ENCODE measurements at regions not wholly inside any gene's neighbourhood (a gene's known extent, or its start where the extent isn't known, plus 50 kb on each side); places are given as distances from the start of the nearest gene placed in this dataset.
"Not testable (repeated sequence)": the region's sequence is repeated elsewhere in the genome, so short reads cannot be mapped to it uniquely, and the experiment has no call there.

DNA sequence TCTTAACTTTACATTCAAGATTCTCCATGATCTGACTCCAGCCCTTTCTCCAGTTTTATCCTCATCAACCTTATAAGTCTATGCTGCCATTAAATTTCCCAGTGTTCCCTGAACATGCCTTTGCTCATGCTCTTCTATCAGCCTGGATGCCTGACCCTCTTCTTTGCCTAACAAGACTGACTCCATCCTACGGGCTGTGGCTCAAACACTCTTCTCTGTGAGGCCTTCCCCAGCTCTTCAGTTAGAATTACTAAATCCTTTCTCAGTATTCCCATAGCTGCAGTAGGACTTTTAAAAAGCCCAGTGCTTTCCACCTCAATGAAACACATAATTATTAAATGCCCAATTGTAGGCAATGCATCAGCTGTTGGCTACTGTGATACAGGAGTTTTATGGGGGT, 76.5 kb upstream of the GNG12 start:
- TF ChIP-seq, protein P1, sequence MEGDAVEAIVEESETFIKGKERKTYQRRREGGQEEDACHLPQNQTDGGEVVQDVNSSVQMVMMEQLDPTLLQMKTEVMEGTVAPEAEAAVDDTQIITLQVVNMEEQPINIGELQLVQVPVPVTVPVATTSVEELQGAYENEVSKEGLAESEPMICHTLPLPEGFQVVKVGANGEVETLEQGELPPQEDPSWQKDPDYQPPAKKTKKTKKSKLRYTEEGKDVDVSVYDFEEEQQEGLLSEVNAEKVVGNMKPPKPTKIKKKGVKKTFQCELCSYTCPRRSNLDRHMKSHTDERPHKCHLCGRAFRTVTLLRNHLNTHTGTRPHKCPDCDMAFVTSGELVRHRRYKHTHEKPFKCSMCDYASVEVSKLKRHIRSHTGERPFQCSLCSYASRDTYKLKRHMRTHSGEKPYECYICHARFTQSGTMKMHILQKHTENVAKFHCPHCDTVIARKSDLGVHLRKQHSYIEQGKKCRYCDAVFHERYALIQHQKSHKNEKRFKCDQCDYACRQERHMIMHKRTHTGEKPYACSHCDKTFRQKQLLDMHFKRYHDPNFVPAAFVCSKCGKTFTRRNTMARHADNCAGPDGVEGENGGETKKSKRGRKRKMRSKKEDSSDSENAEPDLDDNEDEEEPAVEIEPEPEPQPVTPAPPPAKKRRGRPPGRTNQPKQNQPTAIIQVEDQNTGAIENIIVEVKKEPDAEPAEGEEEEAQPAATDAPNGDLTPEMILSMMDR (IDR thresholded peaks at IDR 0.05), result no peak
- H3K4me1 Mint-ChIP-seq, result no peaks in the 10 kb centered on the region
- H3K4me3 Mint-ChIP-seq, result no peak overlapping the region
- no peak for DNase-seq
- no peaks in the 10 kb centered on the region for H3K36me3 Mint-ChIP-seq (ENCODE audit: low read depth)
- peaks cover 5% of the 10 kb centered on the region for H3K9me3 Mint-ChIP-seq
- H3K27me3 Mint-ChIP-seq (ENCODE audit: low read depth, poor library complexity), result peaks cover 4% of the 10 kb centered on the region
- no peak overlapping the region for H3K27ac Mint-ChIP-seq

GRCh38 chr1:67908250-67908936, 75.1 kb upstream of the GNG12 start:
- H3K9me3 Mint-ChIP-seq, result peaks cover 11% of the 10 kb centered on the region
- no peak for DNase-seq
- TF ChIP-seq, protein P1 (IDR thresholded peaks at IDR 0.05), result no peak
- no peak overlapping the region for H3K4me3 Mint-ChIP-seq
- no peaks in the 10 kb centered on the region for H3K36me3 Mint-ChIP-seq (ENCODE audit: low read depth)
- peaks cover 4% of the 10 kb centered on the region for H3K27me3 Mint-ChIP-seq (ENCODE audit: low read depth, poor library complexity)
- H3K27ac Mint-ChIP-seq, result no peak overlapping the region
- H3K4me1 Mint-ChIP-seq, result no peaks in the 10 kb centered on the region

- H3K9me3 Mint-ChIP-seq, result peaks cover 20% of the 10 kb centered on the region
- not testable (repeated sequence) for H3K36me3 Mint-ChIP-seq (ENCODE audit: low read depth); H3K4me3 Mint-ChIP-seq; H3K27me3 Mint-ChIP-seq (ENCODE audit: low read depth, poor library complexity); H3K27ac Mint-ChIP-seq; DNase-seq; H3K4me1 Mint-ChIP-seq
Observed at GRCh38 chr1:67907467-67907866, 74.2 kb upstream of the GNG12 start.

DNA sequence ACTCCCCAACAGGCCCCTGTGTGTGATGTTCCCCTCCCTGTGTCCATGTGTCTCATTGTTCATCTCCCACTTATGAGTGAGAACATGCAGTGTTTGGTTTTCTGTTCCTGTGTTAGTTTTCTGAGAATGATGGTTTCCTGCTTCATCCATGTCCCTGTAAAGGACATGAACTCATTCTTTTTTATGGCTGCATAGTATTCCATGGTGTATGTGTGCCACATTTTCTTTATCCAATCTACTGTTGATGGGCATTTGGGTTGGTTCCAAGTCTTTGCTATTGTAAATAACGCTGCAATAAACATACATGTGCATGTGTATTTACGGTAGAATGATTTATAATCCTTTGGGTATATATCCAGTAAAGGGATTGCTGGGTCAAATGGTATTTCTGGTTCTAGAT, 72.7 kb upstream of the GNG12 start:
- H3K27ac Mint-ChIP-seq; H3K36me3 Mint-ChIP-seq (ENCODE audit: low read depth); DNase-seq; H3K4me3 Mint-ChIP-seq; H3K27me3 Mint-ChIP-seq (ENCODE audit: low read depth, poor library complexity); H3K4me1 Mint-ChIP-seq: not testable (repeated sequence)
- H3K9me3 Mint-ChIP-seq, result peaks cover 31% of the 10 kb centered on the region

DNA sequence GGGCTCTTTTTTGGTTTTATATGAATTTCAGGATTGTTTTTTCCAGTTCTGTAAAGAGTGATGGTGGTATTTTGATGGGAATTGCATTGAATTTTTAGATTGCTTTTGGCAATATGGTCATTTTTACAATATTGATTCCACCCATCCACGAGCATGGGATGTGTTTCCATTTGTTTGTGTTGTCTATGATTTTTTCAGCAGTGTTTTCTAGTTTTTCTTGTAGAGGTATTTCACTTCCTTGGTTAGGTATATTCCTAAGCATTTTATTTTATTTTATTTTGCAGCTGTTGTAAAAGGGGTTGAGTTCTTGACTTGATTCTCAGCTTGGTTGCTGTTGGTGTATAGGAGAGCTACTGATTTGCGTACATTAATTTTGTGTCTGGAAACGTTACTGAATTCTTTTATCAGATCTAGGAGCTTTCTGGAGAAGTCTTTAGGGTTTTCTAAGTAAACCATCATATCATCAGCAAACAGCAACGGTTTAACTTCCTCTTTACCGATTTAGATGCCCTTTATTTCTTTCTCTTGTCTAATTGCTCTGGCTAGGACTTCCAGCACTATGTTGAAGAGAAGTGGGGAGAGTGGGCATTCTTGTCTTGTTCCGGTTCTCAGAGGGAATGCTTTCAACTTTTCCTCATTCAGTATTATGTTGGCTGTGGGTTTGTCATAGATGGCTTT, 69.4 kb upstream of the GNG12 start:
- H3K27ac Mint-ChIP-seq; DNase-seq; H3K27me3 Mint-ChIP-seq (ENCODE audit: low read depth, poor library complexity); H3K4me1 Mint-ChIP-seq; H3K4me3 Mint-ChIP-seq; H3K36me3 Mint-ChIP-seq (ENCODE audit: low read depth): not testable (repeated sequence)
- H3K9me3 Mint-ChIP-seq, result peaks cover 46% of the 10 kb centered on the region

GRCh38 chr1:67898033-67898726, 64.9 kb upstream of the GNG12 start:
- DNase-seq, result no peak
- no peak overlapping the region for H3K27ac Mint-ChIP-seq

More at GRCh38 chr1:67898033-67898726, 64.9 kb upstream of the GNG12 start:
- Mint-ChIP-seq H3K27me3 (ENCODE audit: low read depth, poor library complexity) (peaks cover 6% of the 10 kb centered on the region), H3K9me3 (peaks cover 33% of the 10 kb centered on the region), H3K4me1 (peaks cover 6% of the 10 kb centered on the region), H3K4me3 (no peak overlapping the region), H3K36me3 (ENCODE audit: low read depth) (no peaks in the 10 kb centered on the region)
- TF ChIP-seq, protein P1 (IDR thresholded peaks at IDR 0.05), result no peak

Data from nephron progenitor cell (in vitro differentiated cells).